NCI-H524 (cell line): ENCODE measurements at regions not wholly inside any gene's neighbourhood (a gene's known extent, or its start where the extent isn't known, plus 50 kb on each side); places are given as distances from the start of the nearest gene placed in this dataset.

Experiments used
- DNase-seq, 2 experiments: peaks; one replicate each; lab custom pipeline; 2025; lab: John Stamatoyannopoulos, UW

GRCh38 chr5:29662876-29663275 lies 1530.6 kb upstream of the CDH6 start:
- no peak for DNase-seq

- DNase-seq, result peak; percentile 69 to 88
These were observed 1538.5 kb upstream of the CDH6 start for GRCh38 chr5:29654954-29655353.

GRCh38 chr5:29649321-29649720 lies 1544.2 kb upstream of the CDH6 start:
- DNase-seq, result no peak

- DNase-seq, result no peak
These were observed 1550.9 kb upstream of the CDH6 start for GRCh38 chr5:29642601-29643000.

GRCh38 chr5:29614206-29614605 lies 1579.3 kb upstream of the CDH6 start:
- DNase-seq, result no peak

GRCh38 chr5:29588236-29588635 lies 1605.2 kb upstream of the CDH6 start:
- no peak for DNase-seq

- DNase-seq, result no peak
These were observed 1605.7 kb upstream of the CDH6 start for GRCh38 chr5:29587832-29588231.

GRCh38 chr5:29568028-29568427 lies 1625.5 kb upstream of the CDH6 start:
- DNase-seq, result no peak

- DNase-seq, result no peak
These were observed 1631.9 kb upstream of the CDH6 start for GRCh38 chr5:29561564-29561963.

GRCh38 chr5:29550523-29550922 lies 1643.0 kb upstream of the CDH6 start:
- no peak for DNase-seq

GRCh38 chr5:29548262-29548661 lies 1645.2 kb upstream of the CDH6 start:
- no peak for DNase-seq

GRCh38 chr5:29547236-29547865 lies 1646.1 kb upstream of the CDH6 start:
- DNase-seq, result no peak

GRCh38 chr5:29543501-29543900 lies 1650.0 kb upstream of the CDH6 start:
- no peak for DNase-seq

- no peak for DNase-seq
These were observed 1669.3 kb upstream of the CDH6 start for GRCh38 chr5:29524227-29524626.

- DNase-seq, result peak; percentile 96 to 98
These were observed 1675.3 kb upstream of the CDH6 start for GRCh38 chr5:29518176-29518575.

- DNase-seq, result no peak
These were observed 1677.3 kb upstream of the CDH6 start for GRCh38 chr5:29516224-29516623.

GRCh38 chr5:29508131-29508530 lies 1685.4 kb upstream of the CDH6 start:
- DNase-seq, result no peak

- no peak for DNase-seq
These were observed 1689.1 kb upstream of the CDH6 start for GRCh38 chr5:29504411-29504810.

- no peak for DNase-seq
These were observed 1694.6 kb upstream of the CDH6 start for GRCh38 chr5:29498860-29499259.

GRCh38 chr5:29498412-29498811 lies 1695.1 kb upstream of the CDH6 start:
- no peak for DNase-seq

GRCh38 chr5:29485333-29485732 lies 1708.2 kb upstream of the CDH6 start:
- no peak for DNase-seq

GRCh38 chr5:29469581-29469980 lies 1723.9 kb upstream of the CDH6 start:
- DNase-seq, result no peak

GRCh38 chr5:29462241-29462640 lies 1731.2 kb upstream of the CDH6 start:
- DNase-seq, result no peak

- no peak for DNase-seq
These were observed 1732.4 kb upstream of the CDH6 start for GRCh38 chr5:29460971-29461559.
